AG09319 (cell line): ENCODE measurements at regions not wholly inside any gene's neighbourhood (a gene's known extent, or its start where the extent isn't known, plus 50 kb on each side); places are given as distances from the start of the nearest gene placed in this dataset.

Experiments
- DNase-seq: peaks from one replicate; pipeline ENCODE4 v3.0.0-alpha.2; 2010; ENCODE audit warnings: low read depth; ENCODE audit errors: extremely low read depth
- CTCF ChIP-seq: IDR thresholded peaks from 2 replicates; pipeline ENCODE4 v1.5.1; 2011; ENCODE audit warnings: low read depth, mild to moderate bottlenecking, inconsistent platforms, low read length, moderate library complexity

- no peak for DNase-seq
- no peak for TF ChIP-seq CTCF
These were observed 404.5 kb downstream of the ETS1 start for GRCh38 chr11:128182844-128183243.

GRCh38 chr11:128181984-128182383, 405.4 kb downstream of the ETS1 start:
- TF ChIP-seq CTCF, result no peak
- DNase-seq, result no peak

GRCh38 chr11:128181088-128181480, 406.3 kb downstream of the ETS1 start:
- DNase-seq, result no peak
- TF ChIP-seq CTCF, result no peak

- no peak for TF ChIP-seq CTCF
- no peak for DNase-seq
These were observed 406.8 kb downstream of the ETS1 start for GRCh38 chr11:128180441-128181087.

GRCh38 chr11:128179512-128179911, 407.8 kb downstream of the ETS1 start:
- DNase-seq, result no peak
- no peak for TF ChIP-seq CTCF

GRCh38 chr11:128179039-128179438, 408.3 kb downstream of the ETS1 start:
- no peak for TF ChIP-seq CTCF
- peak; percentile 41 for DNase-seq

GRCh38 chr11:128174465-128175291, 412.7 kb downstream of the ETS1 start:
- no peak for DNase-seq
- no peak for TF ChIP-seq CTCF
